HG02840 (cell line): ENCODE measurements at regions not wholly inside any gene's neighbourhood (a gene's known extent, or its start where the extent isn't known, plus 50 kb on each side); places are given as distances from the start of the nearest gene placed in this dataset.

ENCODE experiments used
- ATAC-seq: cut with Tn5 transposase; IDR thresholded peaks from one replicate; pipeline ENCODE4 v1.9.1; 2021; ENCODE audit warnings: mild to moderate bottlenecking, moderate library complexity, moderate number of reproducible peaks; ENCODE audit not compliant: unreplicated experiment, low FRiP score

- ATAC-seq, result no peak
Observed at GRCh38 chr6:104522533-104522932, 337.2 kb downstream of the HACE1 start.

DNA sequence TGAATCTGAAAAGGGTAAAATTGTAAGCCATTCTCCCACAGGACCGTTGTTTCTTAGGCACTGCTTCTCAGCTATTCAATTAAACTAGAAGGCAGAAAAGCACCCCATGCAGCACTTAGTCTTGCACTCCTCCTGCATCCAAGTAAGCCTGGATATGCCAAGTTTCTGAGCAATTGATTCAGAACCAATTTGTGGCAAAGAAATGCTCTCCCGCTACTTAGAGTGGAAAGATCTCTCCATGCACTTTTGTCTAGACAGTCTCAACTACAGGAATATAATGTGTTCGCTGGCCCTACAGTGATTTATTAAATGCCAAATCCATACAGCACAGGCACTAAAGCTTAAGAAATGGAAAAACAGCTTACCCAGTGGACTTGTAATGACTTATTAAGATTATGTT, 338.5 kb downstream of the HACE1 start:
- no peak for ATAC-seq

- no peak for ATAC-seq
Observed at GRCh38 chr6:104519566-104519965, 340.2 kb downstream of the HACE1 start.

DNA sequence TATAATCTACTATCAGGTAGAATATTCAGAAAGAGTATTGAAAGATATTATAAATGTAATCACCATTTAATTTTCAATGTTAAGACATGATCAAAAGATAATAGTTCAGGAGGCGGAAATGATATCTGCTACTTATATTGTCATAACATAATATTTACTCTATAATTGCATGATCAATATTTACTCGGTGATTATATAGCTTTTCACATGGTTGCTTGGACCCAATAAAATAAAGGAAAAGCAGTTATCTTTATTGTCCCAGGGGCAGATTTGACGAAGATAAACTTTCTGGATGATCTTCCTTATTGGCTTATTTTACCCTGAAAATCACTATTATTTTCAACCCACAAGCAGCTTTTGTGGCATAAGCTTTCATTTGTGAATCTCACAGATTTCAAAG, 350.4 kb downstream of the HACE1 start:
- ATAC-seq, result no peak

- ATAC-seq, result no peak
Observed at GRCh38 chr6:104506429-104506828, 353.3 kb downstream of the HACE1 start.

GRCh38 chr6:104505838-104506237, 353.9 kb downstream of the HACE1 start:
- no peak for ATAC-seq

GRCh38 chr6:104500265-104500664, 359.5 kb downstream of the HACE1 start:
- no peak for ATAC-seq

DNA sequence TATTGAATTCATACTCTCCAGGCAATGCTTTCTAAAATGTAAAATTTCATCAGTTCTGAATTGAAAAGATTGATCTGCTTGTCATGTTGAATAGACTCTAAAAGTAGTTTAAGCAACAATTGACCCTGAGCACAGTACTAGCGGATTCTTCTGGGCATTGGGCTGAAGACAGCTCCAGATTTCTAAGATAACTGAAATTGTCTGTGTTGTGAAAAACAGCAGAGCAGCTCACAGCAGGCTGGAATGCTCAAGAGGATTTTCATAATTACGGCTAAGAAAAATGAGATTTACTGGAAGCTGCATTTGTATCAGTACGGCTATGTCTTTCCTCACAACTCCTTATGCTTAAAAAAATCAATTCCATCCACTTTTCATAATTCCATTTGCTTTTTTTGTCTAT, 373.7 kb downstream of the HACE1 start:
- no peak for ATAC-seq

GRCh38 chr6:104484626-104485025, 375.1 kb downstream of the HACE1 start:
- no peak for ATAC-seq

DNA sequence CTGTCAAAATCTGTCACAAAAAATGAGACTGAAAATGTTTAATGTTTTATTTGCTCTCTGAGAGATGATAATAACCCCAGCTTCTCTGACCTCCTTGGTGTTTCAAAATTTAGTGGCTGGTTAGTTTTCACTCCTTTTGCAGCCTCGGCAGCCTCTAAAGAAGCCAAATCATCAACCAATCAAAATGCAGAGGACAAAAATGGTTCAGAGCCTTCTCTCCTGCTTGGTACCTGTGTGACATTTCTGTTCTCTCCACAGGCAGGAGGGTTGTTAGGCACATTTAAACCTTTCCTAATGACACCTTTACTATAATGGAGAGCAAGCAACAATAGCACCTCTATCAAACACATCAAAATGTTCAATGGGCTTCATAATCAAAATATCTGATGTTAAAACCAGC, 375.5 kb downstream of the HACE1 start:
- ATAC-seq, result no peak

- no peak for ATAC-seq
Observed at GRCh38 chr6:104483225-104483834, 376.4 kb downstream of the HACE1 start.

DNA sequence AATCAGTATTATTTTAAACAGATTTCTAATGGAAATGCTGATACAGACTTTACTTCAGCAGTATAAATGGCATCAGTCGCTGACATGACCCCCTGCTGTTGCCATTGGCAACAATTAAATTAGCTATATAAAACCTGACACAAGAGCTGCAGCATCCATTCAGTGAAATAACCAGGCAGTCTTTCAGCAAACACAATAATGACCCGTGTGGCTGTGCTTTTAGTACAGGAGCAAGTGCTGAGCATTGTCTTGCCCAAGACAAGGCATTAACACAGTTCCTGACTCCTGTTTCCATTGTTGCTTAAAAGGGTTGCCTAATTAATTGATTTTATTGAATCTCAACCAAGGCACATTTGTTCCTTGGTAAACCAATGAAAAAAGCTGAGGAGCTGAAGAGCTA, 382.1 kb downstream of the HACE1 start:
- no peak for ATAC-seq

DNA sequence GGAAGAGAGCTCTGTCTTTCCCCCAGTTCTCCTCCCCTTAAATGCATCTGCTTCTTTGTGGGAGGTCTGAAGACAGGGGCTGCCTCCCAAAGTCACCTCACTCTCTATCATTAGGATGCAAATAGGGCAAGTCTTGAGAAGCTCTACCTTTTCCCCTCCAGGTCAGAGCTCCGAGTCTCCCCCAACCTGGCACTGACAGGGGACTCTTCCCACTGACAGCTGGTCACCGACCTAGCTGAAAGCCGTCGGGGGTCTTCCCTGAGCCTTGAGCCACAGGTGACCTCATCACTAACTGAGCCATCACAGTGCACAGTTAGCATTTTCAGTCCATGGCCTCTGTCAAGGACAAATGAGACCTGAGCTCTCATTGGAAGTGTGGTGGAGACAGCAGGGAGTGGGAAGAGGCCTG, 386.7 kb downstream of the HACE1 start:
- ATAC-seq, result no peak

- ATAC-seq, result no peak
Observed at GRCh38 chr6:104472021-104472901, 387.5 kb downstream of the HACE1 start.

- no peak for ATAC-seq
Observed at GRCh38 chr6:104466306-104466705, 393.4 kb downstream of the HACE1 start.

- ATAC-seq, result no peak
Observed at GRCh38 chr6:104462811-104463599, 396.7 kb downstream of the HACE1 start.

GRCh38 chr6:104460738-104461483, 398.8 kb downstream of the HACE1 start:
- ATAC-seq, result no peak

DNA sequence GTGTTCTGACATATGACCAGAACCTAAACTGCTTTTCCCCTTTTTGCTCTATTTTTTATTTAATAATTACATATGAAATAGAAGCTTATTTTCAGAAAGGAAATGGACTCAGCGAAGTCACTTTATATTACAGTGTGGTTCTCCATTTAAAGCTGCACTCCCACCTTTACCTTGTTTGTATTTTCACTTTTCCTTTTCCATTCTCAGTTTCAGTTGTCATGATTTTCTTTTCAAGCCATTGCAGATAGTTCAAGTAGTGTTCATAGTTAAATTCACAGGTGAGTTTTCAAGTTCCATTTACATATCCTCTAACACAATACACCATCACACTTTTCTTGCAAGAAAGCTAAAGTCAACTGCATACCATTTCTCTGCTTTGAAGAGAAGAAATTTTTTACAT, 400.2 kb downstream of the HACE1 start:
- no peak for ATAC-seq

DNA sequence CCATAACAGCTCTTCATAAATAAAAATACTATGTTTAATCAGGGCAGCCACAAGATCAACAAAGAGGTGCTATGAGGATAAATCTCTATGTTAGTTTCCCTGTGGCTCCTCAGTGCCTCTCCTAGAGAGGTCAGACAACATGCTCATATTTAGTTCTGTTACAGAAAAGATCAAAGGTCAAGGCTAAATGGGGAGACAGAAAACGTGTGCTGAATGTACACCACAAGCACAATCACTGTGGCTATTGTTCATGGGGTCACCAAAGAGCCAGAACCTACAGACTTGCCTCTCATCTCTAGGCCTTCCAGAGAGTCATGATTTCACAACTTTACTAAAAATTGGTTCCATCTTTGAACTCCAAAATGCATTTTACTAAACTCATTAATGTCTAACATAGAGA, 409.8 kb downstream of the HACE1 start:
- no peak for ATAC-seq
